ENCODE measurements at regions not wholly inside any gene's neighbourhood (a gene's known extent, or its start where the extent isn't known, plus 50 kb on each side); places are given as distances from the start of the nearest gene placed in this dataset.

DNA sequence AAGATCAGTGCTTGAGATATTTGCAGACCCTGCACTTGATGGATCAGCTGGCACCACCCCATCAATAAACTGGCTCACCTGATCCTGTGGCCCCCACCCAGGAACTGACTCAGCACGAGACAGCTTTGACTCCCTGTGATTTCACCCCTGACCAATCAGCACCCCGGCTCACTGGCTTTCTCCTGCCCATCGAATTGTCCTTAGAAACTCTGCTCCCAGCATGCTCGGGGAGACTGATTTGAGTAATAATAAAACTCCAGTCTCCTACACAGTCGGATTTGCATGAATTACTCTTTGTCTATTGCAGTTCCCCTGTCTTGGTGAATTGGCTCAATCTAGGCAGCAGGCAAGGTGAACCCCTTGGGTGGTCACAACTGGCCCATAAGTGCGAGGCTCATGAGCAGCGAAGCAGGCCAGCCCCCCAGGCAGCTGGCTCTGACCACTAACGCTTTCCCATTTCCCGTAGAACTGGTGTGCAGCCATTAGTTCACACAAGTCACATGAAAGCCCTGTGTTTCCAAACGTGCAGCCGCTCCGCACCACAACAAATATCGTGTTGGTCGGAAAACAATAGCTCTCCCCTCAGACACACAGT lies 79.6 kb downstream of the RSPH3 start:
- Histone ChIP-seq H3K4me2 (0 out of 2 replicates have a peak overlapping the region, but pooled peaks have one; percentile 66), H3K27me3 (no peaks in the 10 kb centered on the region)
- TF ChIP-seq Cebpa-rat (IDR thresholded peaks at IDR 0.05): no peak

DNA sequence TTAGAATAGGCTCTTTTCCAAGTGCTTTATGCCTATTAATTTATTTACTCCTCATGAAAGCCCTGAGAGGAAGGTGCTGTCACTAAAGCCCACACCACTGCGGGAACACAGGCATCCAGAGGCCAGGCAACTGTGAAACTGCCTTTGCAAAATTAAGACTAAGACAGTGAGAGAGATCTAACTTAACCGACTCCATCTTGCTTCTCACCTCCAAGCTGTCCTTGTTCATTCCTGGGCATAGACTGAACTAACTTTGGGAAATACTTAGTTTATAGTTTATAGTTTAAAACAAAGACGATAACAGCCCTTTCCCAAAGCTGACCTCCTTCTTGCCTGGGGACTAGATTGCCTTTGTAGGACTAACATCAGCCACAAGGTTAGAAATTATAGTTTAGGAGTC lies 80.1 kb downstream of the RSPH3 start:
- Histone ChIP-seq H3K9ac (no peak overlapping the region), H3K4me2 (no peak overlapping the region), H4K20me1 (no peaks in the 10 kb centered on the region), H3K27ac (no peak overlapping the region), H3K36me3 (no peaks in the 10 kb centered on the region), H3K4me1 (peaks cover 31% of the 10 kb centered on the region), H3K4me3 (no peak overlapping the region), H3K27me3 (no peaks in the 10 kb centered on the region), H3K9me3 (no peaks in the 10 kb centered on the region)
- TF ChIP-seq Cebpa-rat (IDR thresholded peaks at IDR 0.05): no peak

More for the DNA sequence above, 79.6 kb downstream of the RSPH3 start:
- Histone ChIP-seq H3K9ac (no peak overlapping the region), H3K36me3 (no peaks in the 10 kb centered on the region), H3K4me1 (peaks cover 31% of the 10 kb centered on the region), H3K9me3 (no peaks in the 10 kb centered on the region), H4K20me1 (no peaks in the 10 kb centered on the region), H3K4me3 (no peak overlapping the region), H3K27ac (no peak overlapping the region)

DNA sequence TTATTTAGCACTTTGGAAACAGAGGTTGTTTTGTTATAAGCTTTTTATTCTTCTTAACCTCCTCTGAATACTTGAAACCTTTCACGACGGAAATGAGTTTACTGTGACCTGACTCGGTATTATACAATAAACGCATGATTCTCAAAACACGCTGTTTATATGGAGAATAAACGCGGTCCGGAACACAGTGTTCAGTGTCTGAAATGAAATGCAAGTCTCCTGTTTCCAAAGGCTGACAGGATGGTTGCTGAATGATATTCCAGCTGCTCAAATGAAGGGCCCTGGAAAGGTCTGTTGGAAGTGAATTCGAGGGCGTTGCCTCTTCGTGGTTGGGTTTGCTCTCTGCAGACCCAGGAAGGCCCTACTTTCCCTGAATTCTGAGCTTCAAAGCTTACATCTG lies 83.4 kb downstream of the RSPH3 start:
- TF ChIP-seq Cebpa-rat (IDR thresholded peaks at IDR 0.05): no peak
- Histone ChIP-seq H3K4me1 (peaks cover 29% of the 10 kb centered on the region), H3K27me3 (no peaks in the 10 kb centered on the region), H4K20me1 (no peaks in the 10 kb centered on the region), H3K9me3 (no peaks in the 10 kb centered on the region), H3K27ac (no peak overlapping the region), H3K4me2 (no peak overlapping the region), H3K36me3 (no peaks in the 10 kb centered on the region), H3K4me3 (no peak overlapping the region), H3K9ac (no peak overlapping the region)

DNA sequence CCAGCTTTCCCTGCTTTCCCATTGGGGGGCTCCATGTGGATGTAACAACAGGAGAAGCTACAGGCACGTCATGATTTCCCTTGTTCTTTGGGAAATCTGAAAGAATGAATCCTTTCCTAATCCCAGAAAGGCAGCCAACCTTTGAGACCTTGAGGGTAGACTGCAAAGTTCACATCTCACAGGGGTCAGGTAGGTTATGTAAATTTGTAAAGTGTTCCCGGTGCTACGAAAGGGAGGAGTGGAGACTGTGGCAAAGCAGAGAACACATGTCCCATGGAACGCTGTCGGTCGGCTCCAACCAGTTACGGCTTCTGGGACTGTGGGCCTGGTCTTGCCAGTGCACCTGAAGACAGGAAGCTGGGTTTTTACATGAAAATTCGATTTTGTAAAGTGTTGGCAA lies 85.1 kb downstream of the RSPH3 start:
- H3K4me1 ChIP-seq: peaks cover 33% of the 10 kb centered on the region
- no peak overlapping the region for H3K4me3 ChIP-seq
- no peaks in the 10 kb centered on the region for H3K9me3 ChIP-seq
- H3K27ac ChIP-seq: no peak overlapping the region
- H3K36me3 ChIP-seq: no peaks in the 10 kb centered on the region
- no peaks in the 10 kb centered on the region for H4K20me1 ChIP-seq
- no peak overlapping the region for H3K4me2 ChIP-seq
- no peak overlapping the region for H3K9ac ChIP-seq
- no peaks in the 10 kb centered on the region for H3K27me3 ChIP-seq
- TF ChIP-seq Cebpa-rat (IDR thresholded peaks at IDR 0.05): no peak

DNA sequence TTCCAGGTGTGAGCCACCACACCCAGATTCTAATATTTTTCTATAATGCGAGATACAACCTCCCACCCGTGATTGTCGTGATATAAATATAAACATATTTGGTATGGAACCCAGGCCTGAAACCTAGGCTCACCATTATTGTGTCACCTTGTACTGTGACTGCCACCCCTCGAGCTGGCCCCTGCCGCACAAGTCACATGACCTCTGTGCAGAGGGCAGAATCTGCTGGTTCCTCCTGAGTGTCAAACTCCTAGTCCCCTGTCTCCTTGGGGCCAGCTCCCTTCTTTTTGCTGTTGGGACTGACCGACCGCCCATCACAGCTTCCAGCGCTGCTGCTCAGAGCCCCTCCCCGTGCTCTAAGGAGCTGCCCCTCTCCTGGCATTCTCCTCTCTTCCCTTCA lies 86.4 kb downstream of the RSPH3 start:
- H3K9ac ChIP-seq: no peak overlapping the region
- no peaks in the 10 kb centered on the region for H3K36me3 ChIP-seq
- no peak overlapping the region for H3K4me3 ChIP-seq
- peaks cover 37% of the 10 kb centered on the region for H3K4me1 ChIP-seq
- TF ChIP-seq Cebpa-rat (IDR thresholded peaks at IDR 0.05): no peak
- H4K20me1 ChIP-seq: no peaks in the 10 kb centered on the region
- no peak overlapping the region for H3K4me2 ChIP-seq
- H3K27me3 ChIP-seq: no peaks in the 10 kb centered on the region
- no peaks in the 10 kb centered on the region for H3K9me3 ChIP-seq
- no peak overlapping the region for H3K27ac ChIP-seq

DNA sequence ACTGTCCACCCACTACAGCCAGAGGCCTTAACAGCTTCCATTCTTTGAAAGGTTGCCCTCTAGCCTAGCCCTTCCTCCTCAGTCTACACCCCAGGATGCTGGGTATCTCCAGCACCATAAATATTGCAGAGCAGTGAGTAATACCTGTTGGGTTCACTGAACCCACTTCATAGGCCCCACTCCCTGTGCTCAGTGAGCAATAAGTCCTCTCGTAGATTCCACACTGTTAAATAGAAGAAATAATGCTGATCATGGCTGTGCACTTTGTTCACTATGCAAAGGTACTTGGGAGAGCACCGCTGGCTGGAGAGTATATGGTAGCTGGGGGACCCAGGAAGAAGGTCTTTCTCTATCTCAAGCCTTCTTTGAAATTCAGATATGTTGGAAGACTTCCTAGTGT lies 87.3 kb downstream of the RSPH3 start:
- Histone ChIP-seq H3K27ac (no peak overlapping the region), H3K27me3 (no peaks in the 10 kb centered on the region), H3K9ac (no peak overlapping the region), H3K9me3 (peaks cover 5% of the 10 kb centered on the region; the same call in 1 of the 2 replicates), H3K4me1 (peaks cover 34% of the 10 kb centered on the region), H4K20me1 (no peaks in the 10 kb centered on the region), H3K36me3 (no peaks in the 10 kb centered on the region), H3K4me2 (no peak overlapping the region), H3K4me3 (no peak overlapping the region)
- TF ChIP-seq Cebpa-rat (IDR thresholded peaks at IDR 0.05): no peak

DNA sequence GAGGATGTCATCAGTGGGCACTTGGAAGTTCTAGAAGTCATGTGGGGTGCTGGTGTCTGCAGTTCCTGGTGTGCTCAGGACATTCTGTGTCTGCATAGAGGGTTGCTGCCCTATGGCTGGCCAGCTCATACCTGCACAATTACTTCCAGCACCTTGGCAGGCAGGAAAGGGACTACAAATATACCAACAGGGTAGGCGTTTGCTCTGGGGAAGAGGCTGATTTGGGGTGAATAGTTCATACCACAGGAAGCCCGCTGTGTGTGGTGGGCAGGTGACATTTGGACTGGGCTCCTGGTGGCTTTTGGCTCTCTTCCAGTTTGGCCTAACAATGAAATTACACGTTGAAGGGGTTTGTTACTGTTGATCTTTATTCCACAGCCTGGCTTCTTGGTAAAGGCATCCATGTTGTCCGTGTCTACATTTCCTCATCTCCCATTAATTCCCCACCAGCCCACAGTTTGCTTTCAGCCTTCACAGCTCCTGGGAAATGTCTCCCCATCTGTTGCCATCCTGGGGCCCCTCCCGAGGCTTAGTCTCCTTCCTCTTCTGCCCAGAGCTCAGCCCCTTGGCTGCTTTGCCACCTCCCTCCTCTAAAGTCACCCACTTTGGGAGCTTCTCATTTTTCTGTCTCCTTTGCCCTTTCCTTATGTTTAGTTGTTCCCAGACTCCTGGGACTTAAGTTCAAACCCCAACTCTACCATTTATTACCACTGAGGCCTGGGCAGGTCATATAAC lies 88.1 kb downstream of the RSPH3 start:
- Histone ChIP-seq H3K27me3 (no peaks in the 10 kb centered on the region), H3K4me3 (no peak overlapping the region), H4K20me1 (no peaks in the 10 kb centered on the region), H3K4me1 (peaks cover 30% of the 10 kb centered on the region), H3K4me2 (peak overlapping the region; percentile 83), H3K27ac (peak overlapping the region; percentile 67; the same call in 1 of the 2 replicates), H3K9ac (no peak overlapping the region), H3K9me3 (peaks cover 5% of the 10 kb centered on the region; the same call in 1 of the 2 replicates), H3K36me3 (no peaks in the 10 kb centered on the region)
- no peak for TF ChIP-seq Cebpa-rat (IDR thresholded peaks at IDR 0.05)

DNA sequence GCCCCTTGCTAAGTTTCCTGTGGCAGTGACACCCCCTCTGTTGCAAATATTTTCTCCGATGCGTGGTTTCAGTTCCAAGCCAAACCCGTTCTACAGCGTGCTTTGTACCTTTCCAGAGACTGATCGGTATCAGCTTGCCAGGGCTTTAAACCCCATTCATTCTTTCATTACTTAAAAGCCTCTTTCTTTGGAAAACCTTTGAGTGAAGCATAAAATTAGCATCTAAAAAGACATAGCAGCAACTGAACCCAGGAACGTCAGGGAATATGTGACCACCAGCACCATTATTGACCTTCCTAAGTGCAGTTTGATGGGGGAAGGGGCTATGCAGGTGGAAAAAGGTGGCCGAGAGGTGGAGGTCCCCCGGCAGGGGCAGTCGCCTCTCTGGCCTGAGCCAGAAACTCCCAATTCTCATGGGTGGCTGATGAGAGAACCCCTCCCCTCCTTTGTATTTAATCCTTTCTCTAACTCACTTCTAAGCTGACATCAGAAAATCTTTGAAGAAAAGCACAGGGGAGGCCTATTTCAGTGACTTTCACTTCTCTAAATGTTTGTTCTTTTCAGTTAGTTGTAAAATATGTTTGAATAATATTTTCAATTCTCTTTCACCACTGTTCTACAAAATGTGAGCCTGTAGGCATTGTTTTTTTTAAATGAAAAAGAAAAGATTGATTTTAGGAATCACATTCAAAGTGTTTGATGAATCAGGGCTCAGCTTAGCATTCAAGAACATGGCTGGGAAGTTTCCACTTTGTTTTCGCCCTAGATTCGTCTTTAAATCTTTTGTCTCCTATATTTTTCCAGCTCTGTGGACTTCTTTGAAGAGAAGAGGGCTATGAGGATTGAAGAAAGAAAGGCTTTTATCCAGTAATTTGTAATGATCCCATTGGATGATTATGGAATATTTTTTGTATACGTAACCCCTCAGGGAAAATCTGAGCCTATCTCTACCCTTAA lies 89.2 kb downstream of the RSPH3 start:
- Histone ChIP-seq H3K9ac (peak overlapping the region; percentile 56; the same call in 1 of the 2 replicates), H3K4me3 (no peak overlapping the region), H3K4me1 (peaks cover 30% of the 10 kb centered on the region), H3K27me3 (no peaks in the 10 kb centered on the region), H3K9me3 (peaks cover 14% of the 10 kb centered on the region), H3K36me3 (no peaks in the 10 kb centered on the region), H4K20me1 (no peaks in the 10 kb centered on the region), H3K27ac (peak overlapping the region; percentile 67; the same call in 1 of the 2 replicates), H3K4me2 (peak overlapping the region; percentile 83)
- TF ChIP-seq Cebpa-rat (IDR thresholded peaks at IDR 0.05): no peak

DNA sequence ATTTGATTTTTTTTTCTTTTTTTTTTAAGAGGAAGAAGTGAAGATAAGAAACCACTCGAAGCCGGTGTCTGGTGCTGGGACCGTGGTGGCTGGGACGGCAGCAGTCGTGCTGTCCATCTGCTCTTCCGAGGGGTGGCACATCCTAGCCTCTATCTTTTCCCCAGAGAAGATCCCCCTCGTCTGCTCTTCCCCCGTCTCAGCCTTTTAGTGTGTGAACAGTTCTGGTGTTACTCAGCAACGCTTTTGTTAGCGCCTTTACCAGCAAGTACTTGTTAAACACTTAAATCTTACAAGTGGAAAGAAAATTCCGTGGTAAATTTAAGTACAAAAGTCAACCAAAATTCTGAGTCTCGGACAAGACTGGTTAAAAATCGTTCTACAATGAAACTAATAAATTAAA lies 90.1 kb downstream of the RSPH3 start:
- Histone ChIP-seq H4K20me1 (no peaks in the 10 kb centered on the region), H3K9me3 (peaks cover 22% of the 10 kb centered on the region), H3K36me3 (no peaks in the 10 kb centered on the region), H3K27ac (no peak overlapping the region; the same call in 1 of the 2 replicates), H3K4me3 (no peak overlapping the region), H3K4me2 (peak overlapping the region; percentile 83), H3K27me3 (no peaks in the 10 kb centered on the region), H3K9ac (no peak overlapping the region), H3K4me1 (peaks cover 30% of the 10 kb centered on the region)
- TF ChIP-seq Cebpa-rat (IDR thresholded peaks at IDR 0.05): no peak
